Loucy (cell line): ENCODE measurements at regions not wholly inside any gene's neighbourhood (a gene's known extent, or its start where the extent isn't known, plus 50 kb on each side); places are given as distances from the start of the nearest gene placed in this dataset.
A peak's percentile ranks its signal among the peaks of the same experiment; 100 is the strongest.

Experiments
- H2AFZ ChIP-seq: fragments of 200-600 bp; sonication (generic); 2 replicates; pipeline ENCODE4 v1.6.0; 2016; ENCODE audit warnings: antibody characterized with exemption, mild to moderate bottlenecking, low read length, moderate library complexity
- H3F3A ChIP-seq: fragments of 200-600 bp; 2 replicates; pipeline ENCODE4 v1.6.0; 2016; ENCODE audit warnings: antibody characterized with exemption, low read depth, mild to moderate bottlenecking
- H3K27me3 ChIP-seq: fragments of 200-600 bp; sonication (generic); 2 replicates; pipeline ENCODE4 v1.6.1; 2014; ENCODE audit warnings: low read length, mild to moderate bottlenecking; ENCODE audit not compliant: insufficient read depth, poor library complexity, severe bottlenecking
- H3K36me3 ChIP-seq: fragments of 200-600 bp; sonication (generic); 2 replicates; pipeline ENCODE4 v1.6.1; 2016; ENCODE audit warnings: low read length; ENCODE audit not compliant: insufficient read depth
- H3K4me1 ChIP-seq: fragments of 200-600 bp; sonication (generic); 2 replicates; pipeline ENCODE4 v1.5.1; 2014; ENCODE audit warnings: low read length, mild to moderate bottlenecking; ENCODE audit not compliant: insufficient read depth, poor library complexity, severe bottlenecking
- H3K4me2 ChIP-seq: fragments of 200-600 bp; sonication (generic); 2 replicates; pipeline ENCODE4 v1.6.0; 2014; ENCODE audit warnings: antibody characterized with exemption, low read length, low read depth, mild to moderate bottlenecking; ENCODE audit not compliant: poor library complexity, severe bottlenecking
- H3K4me3 ChIP-seq: fragments of 200-600 bp; sonication (generic); 2 replicates; pipeline ENCODE4 v1.5.1; 2014; ENCODE audit warnings: low read length, mild to moderate bottlenecking, mixed read lengths; ENCODE audit not compliant: poor library complexity, severe bottlenecking
- H3K79me2 ChIP-seq: fragments of 200-600 bp; sonication (generic); 2 replicates; pipeline ENCODE4 v1.6.1; 2014; ENCODE audit warnings: low read length; ENCODE audit not compliant: insufficient read depth
- H3K9ac ChIP-seq: fragments of 200-600 bp; sonication (generic); 2 replicates; pipeline ENCODE4 v1.6.0; 2014; ENCODE audit warnings: mild to moderate bottlenecking, low read depth, low read length, moderate library complexity; ENCODE audit not compliant: poor library complexity, severe bottlenecking
- H3K9me2 ChIP-seq: fragments of 200-600 bp; sonication (generic); replicated peaks from 2 replicates; pipeline ENCODE4 v1.6.1; 2016; ENCODE audit warnings: low read depth, low read length, mixed read lengths
- H3K9me3 ChIP-seq: fragments of 200-600 bp; sonication (generic); 2 replicates; pipeline ENCODE4 v1.6.1; 2014; ENCODE audit warnings: mild to moderate bottlenecking, antibody characterized with exemption, low read length, low read depth; ENCODE audit not compliant: insufficient read depth
- H4K20me1 ChIP-seq: fragments of 200-600 bp; sonication (generic); 2 replicates; pipeline ENCODE4 v1.6.0; 2014; ENCODE audit warnings: antibody characterized with exemption, low read length, mild to moderate bottlenecking; ENCODE audit not compliant: insufficient read depth, poor library complexity, severe bottlenecking
- EZH2phosphoT487 ChIP-seq: fragments of 200-600 bp; IDR thresholded peaks from 2 replicates; pipeline ENCODE4 v1.6.1; 2018; ENCODE audit warnings: antibody characterized with exemption, mild to moderate bottlenecking, moderate library complexity, borderline replicate concordance
- TF ChIP-seq, protein P1 (sequence below): fragments of 200-600 bp; sonication (generic); conservative IDR thresholded peaks from 2 replicates; pipeline ENCODE4 v1.5.1; 2014; ENCODE audit warnings: mild to moderate bottlenecking, antibody characterized with exemption, low read length

DNA sequence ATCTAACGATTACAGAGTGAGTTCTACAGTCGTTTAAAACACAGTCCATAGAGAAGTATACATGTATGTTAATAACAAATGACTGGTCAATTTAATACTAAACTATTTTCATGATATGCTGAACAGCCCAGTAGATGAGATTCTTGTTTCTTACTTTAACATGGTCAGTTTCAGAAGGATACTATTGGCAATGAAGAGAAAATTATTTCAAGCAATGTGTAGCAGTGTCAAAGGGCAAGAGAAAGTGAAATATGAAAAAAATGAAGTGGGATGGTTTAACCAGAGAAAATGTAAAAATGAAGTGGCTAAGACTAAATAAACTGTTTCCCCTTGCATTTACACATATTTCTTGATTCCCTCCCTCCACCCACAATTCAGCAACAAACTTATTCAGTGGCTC is 192.1 kb upstream of the TTC14 start:
- H3K9me3 ChIP-seq: no peaks in the 10 kb centered on the region
- H2AFZ ChIP-seq: peak overlapping the region; percentile 84
- H3K4me1 ChIP-seq: peaks cover 6% of the 10 kb centered on the region
- H3F3A ChIP-seq: no peaks in the 10 kb centered on the region
- H3K9ac ChIP-seq: no peak overlapping the region
- no peaks in the 10 kb centered on the region for H3K36me3 ChIP-seq
- no peaks in the 10 kb centered on the region for H3K27me3 ChIP-seq
- no peak overlapping the region for H3K4me2 ChIP-seq
- TF ChIP-seq, protein P1, sequence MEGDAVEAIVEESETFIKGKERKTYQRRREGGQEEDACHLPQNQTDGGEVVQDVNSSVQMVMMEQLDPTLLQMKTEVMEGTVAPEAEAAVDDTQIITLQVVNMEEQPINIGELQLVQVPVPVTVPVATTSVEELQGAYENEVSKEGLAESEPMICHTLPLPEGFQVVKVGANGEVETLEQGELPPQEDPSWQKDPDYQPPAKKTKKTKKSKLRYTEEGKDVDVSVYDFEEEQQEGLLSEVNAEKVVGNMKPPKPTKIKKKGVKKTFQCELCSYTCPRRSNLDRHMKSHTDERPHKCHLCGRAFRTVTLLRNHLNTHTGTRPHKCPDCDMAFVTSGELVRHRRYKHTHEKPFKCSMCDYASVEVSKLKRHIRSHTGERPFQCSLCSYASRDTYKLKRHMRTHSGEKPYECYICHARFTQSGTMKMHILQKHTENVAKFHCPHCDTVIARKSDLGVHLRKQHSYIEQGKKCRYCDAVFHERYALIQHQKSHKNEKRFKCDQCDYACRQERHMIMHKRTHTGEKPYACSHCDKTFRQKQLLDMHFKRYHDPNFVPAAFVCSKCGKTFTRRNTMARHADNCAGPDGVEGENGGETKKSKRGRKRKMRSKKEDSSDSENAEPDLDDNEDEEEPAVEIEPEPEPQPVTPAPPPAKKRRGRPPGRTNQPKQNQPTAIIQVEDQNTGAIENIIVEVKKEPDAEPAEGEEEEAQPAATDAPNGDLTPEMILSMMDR: no peak
- no peak for TF ChIP-seq EZH2phosphoT487
- H3K79me2 ChIP-seq: no peaks in the 10 kb centered on the region
- no peaks in the 10 kb centered on the region for H4K20me1 ChIP-seq
- no peaks in the 10 kb centered on the region for H3K9me2 ChIP-seq
- H3K4me3 ChIP-seq: no peak overlapping the region

DNA sequence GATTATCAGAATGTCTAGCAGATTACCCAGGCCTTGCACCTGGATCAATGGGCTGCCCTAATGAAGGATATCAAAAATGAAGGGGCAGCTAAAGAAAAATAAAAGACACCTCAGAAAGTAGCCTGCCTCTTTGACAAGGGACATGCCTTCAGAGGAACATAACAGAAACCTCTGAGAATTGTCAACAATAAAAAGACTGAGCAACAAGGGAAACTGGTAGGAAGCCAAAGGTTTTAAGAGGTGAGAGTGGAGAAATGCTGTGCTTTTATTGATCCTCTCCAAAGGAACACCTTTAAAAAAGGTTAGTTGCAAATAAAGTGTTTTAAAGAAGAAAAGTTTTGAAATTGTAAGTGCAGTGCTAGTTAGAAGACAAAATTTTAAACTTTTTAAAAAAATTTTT is 187.8 kb upstream of the TTC14 start:
- Histone ChIP-seq H3K9ac (no peak overlapping the region), H2AFZ (no peak overlapping the region), H4K20me1 (no peaks in the 10 kb centered on the region), H3F3A (no peaks in the 10 kb centered on the region), H3K9me2 (no peaks in the 10 kb centered on the region), H3K4me2 (no peak overlapping the region), H3K36me3 (no peaks in the 10 kb centered on the region), H3K79me2 (no peaks in the 10 kb centered on the region), H3K4me3 (no peak overlapping the region), H3K27me3 (no peaks in the 10 kb centered on the region), H3K9me3 (no peaks in the 10 kb centered on the region), H3K4me1 (peaks cover 1% of the 10 kb centered on the region)
- no peak for TF ChIP-seq EZH2phosphoT487
- TF ChIP-seq, protein P1: no peak

DNA sequence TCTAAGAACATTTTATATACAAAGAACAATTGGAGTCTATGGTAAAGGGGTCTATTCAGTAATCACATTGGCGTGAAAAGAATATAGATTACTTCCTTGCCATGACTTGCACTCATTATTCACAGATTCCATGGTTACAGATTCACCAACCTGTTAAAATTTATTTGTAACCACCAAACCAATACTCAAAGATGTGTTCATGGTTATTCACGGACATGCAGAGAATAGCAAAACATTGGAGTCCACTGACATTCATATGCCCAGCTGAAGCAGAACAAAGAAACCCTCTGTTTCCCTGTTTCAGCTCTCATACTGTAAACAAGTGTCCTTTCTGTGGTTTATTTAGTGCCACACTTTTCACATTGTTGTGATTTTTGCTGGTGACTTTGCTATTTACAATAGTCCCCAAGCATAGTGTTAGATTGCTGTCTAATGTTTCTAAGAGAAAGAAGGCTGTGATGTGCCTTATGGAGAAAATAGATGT is 185.8 kb upstream of the TTC14 start:
- Histone ChIP-seq H3F3A (no peaks in the 10 kb centered on the region), H3K79me2 (no peaks in the 10 kb centered on the region), H3K9me2 (no peaks in the 10 kb centered on the region), H3K4me1 (no peaks in the 10 kb centered on the region), H4K20me1 (no peaks in the 10 kb centered on the region), H2AFZ (no peak overlapping the region), H3K27me3 (no peaks in the 10 kb centered on the region), H3K4me3 (no peak overlapping the region), H3K9me3 (no peaks in the 10 kb centered on the region), H3K9ac (no peak overlapping the region), H3K4me2 (no peak overlapping the region), H3K36me3 (no peaks in the 10 kb centered on the region)
- TF ChIP-seq, protein P1: no peak
- TF ChIP-seq EZH2phosphoT487: no peak
